IPS DF 6.9 (cell line): ENCODE measurements at regions not wholly inside any gene's neighbourhood (a gene's known extent, or its start where the extent isn't known, plus 50 kb on each side); places are given as distances from the start of the nearest gene placed in this dataset.

Experiments
- DNase-seq: peaks from one replicate; pipeline ENCODE4 v3.0.0-alpha.2; 2013; ENCODE audit warnings: low read depth, low spot score
- H3K27ac ChIP-seq: one replicate; pipeline ENCODE4 v1.5.1; 2013; ENCODE audit warnings: low read length, control low read depth
- H3K27me3 ChIP-seq: 2 replicates; pipeline ENCODE4 v1.6.1; 2013; ENCODE audit warnings: mild to moderate bottlenecking, low read length; ENCODE audit not compliant: control insufficient read depth, insufficient read depth
- H3K36me3 ChIP-seq: 2 replicates; pipeline ENCODE4 v1.6.1; 2013; ENCODE audit warnings: low read length; ENCODE audit not compliant: control insufficient read depth, insufficient read depth
- H3K4me1 ChIP-seq: 2 replicates; pipeline ENCODE4 v1.6.1; 2013; ENCODE audit warnings: low read length; ENCODE audit not compliant: control insufficient read depth, insufficient read depth
- H3K4me3 ChIP-seq: 2 replicates; pipeline ENCODE4 v1.5.1; 2013; ENCODE audit warnings: mild to moderate bottlenecking, low read length
- H3K9me3 ChIP-seq: 2 replicates; pipeline ENCODE4 v1.6.1; 2013; ENCODE audit warnings: low read length, inconsistent platforms; ENCODE audit not compliant: control insufficient read depth, insufficient read depth
- WGBS: extraction: QIAGEN DNeasy Blood & Tissue Kit; methylation state at CpG from one replicate; pipeline ENCODE4 v1.1.7; 2013; ENCODE audit warnings: mixed read lengths, missing lambda C conversion rate; ENCODE audit not compliant: insufficient read length, insufficient coverage; 5-methylcytosine and 5-hydroxymethylcytosine counted together

DNA sequence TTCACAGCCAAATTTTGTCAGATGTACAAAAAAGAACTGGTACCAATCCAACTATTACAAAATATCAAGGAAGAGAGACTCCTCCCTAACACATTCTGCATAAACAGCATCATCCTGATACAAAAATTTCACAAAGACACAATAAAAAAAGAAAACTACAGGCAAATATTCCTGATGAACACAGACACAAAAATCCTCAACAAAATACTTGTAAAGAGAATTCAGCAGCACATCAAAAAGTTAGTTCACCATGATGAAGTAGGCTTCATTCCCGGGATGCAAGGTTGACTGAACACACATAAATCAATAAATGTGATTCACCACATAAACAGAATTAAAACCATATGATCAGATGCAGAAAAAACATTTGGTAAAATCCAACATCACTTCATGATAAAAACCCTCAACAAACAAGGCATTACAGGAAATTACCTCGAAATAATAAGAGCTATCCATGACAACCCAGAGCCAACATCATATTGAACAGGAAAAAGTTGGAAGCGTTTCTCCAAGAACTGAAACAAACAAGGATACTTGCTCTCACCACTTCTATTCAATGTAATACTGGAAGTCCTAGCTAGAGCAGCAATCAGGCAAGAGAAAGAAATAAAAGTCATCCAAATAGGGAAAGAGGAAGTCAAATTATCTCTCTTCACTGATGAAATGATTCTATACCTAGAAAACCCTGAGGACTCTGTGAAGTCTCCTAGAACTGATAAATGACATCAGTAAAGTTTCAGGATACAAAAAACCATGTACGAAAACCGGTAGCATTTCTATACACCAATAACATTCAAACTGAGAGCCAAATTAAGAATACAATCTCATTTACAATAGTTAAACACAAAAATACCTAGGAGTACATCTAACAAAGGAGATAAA, 223.1 kb downstream of the REEP3 start:
- H3K27ac ChIP-seq, result no peak overlapping the region
- H3K4me1 ChIP-seq, result no peaks in the 10 kb centered on the region
- no peaks in the 10 kb centered on the region for H3K27me3 ChIP-seq
- H3K9me3 ChIP-seq, result no peaks in the 10 kb centered on the region
- no CpG with 5 or more reads among the region's 5 CpGs for WGBS
- H3K36me3 ChIP-seq, result no peaks in the 10 kb centered on the region
- no peak overlapping the region for H3K4me3 ChIP-seq
- no peak for DNase-seq

DNA sequence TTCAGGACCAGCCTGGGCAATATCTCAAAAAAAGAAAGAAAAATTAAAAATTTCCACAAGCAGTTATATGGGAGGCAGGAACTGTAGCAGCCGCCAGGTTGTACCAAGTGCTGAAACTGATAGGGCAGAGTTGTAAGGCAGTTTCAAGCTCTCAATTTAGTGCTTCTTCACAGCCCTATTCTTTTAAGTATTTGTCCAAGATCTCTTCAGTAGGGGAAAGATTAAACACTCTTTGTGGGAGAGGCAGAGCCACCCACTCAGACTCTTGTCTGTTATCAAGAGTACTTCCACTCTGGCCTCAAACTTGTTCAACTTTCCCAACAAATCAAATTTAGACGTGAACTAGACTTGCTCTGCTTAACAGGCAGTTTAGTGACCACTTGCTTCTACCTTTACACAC, 228.7 kb downstream of the REEP3 start:
- H3K27me3 ChIP-seq, result no peaks in the 10 kb centered on the region
- no peaks in the 10 kb centered on the region for H3K36me3 ChIP-seq
- no peak for DNase-seq
- WGBS, result no CpG with 5 or more reads among the region's 2 CpGs
- no peak overlapping the region for H3K27ac ChIP-seq
- H3K4me1 ChIP-seq, result no peaks in the 10 kb centered on the region
- H3K9me3 ChIP-seq, result no peaks in the 10 kb centered on the region
- no peak overlapping the region for H3K4me3 ChIP-seq

- Histone ChIP-seq H3K4me1 (no peaks in the 10 kb centered on the region), H3K4me3 (no peak overlapping the region), H3K36me3 (no peaks in the 10 kb centered on the region), H3K27ac (no peak overlapping the region), H3K27me3 (no peaks in the 10 kb centered on the region), H3K9me3 (no peaks in the 10 kb centered on the region)
- no peak for DNase-seq
These were observed 230.6 kb downstream of the REEP3 start for GRCh38 chr10:63751836-63752235.

- H3K27me3 ChIP-seq, result no peaks in the 10 kb centered on the region
- WGBS, result no CpG with 5 or more reads among the region's 6 CpGs
- H3K27ac ChIP-seq, result no peak overlapping the region
- no peak overlapping the region for H3K4me3 ChIP-seq
- H3K9me3 ChIP-seq, result no peaks in the 10 kb centered on the region
- no peaks in the 10 kb centered on the region for H3K36me3 ChIP-seq
- no peak for DNase-seq
- H3K4me1 ChIP-seq, result no peaks in the 10 kb centered on the region
These were observed 231.1 kb downstream of the REEP3 start for GRCh38 chr10:63752318-63752717.

- no peaks in the 10 kb centered on the region for H3K4me1 ChIP-seq
- no peak overlapping the region for H3K4me3 ChIP-seq
- no peak for DNase-seq
- no peaks in the 10 kb centered on the region for H3K36me3 ChIP-seq
- no peaks in the 10 kb centered on the region for H3K9me3 ChIP-seq
- no peak overlapping the region for H3K27ac ChIP-seq
- no peaks in the 10 kb centered on the region for H3K27me3 ChIP-seq
- no CpG with 5 or more reads among the region's 2 CpGs for WGBS
These were observed 232.6 kb downstream of the REEP3 start for GRCh38 chr10:63753808-63754207.

GRCh38 chr10:63755441-63755840, 234.2 kb downstream of the REEP3 start:
- H3K4me3 ChIP-seq, result no peak overlapping the region
- WGBS, result no CpG with 5 or more reads among the region's 2 CpGs
- no peaks in the 10 kb centered on the region for H3K4me1 ChIP-seq
- H3K36me3 ChIP-seq, result no peaks in the 10 kb centered on the region
- DNase-seq, result no peak
- H3K27me3 ChIP-seq, result no peaks in the 10 kb centered on the region; the same call in 1 of the 2 replicates
- H3K9me3 ChIP-seq, result no peaks in the 10 kb centered on the region
- no peak overlapping the region for H3K27ac ChIP-seq

DNA sequence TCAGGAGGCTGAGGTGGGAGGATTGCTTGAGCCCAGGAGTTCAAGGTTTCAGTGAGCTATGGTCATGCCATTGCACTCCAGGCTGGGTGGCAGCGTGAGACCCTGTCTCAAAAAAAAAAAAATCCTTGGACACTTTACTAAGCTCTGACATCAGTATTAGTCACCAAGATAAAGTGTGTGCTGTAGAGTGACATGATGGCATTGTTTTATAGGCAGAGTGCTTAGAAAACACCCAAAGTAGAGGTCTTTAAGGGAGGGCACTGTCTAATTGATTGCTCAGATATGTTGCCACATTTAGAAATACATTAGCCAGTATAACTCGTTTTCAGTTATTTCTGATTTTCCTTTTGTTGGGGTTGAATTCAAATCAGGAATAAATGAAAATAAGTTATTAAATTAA, 235.9 kb downstream of the REEP3 start:
- Histone ChIP-seq H3K9me3 (no peaks in the 10 kb centered on the region), H3K27me3 (no peaks in the 10 kb centered on the region; the same call in 1 of the 2 replicates), H3K36me3 (no peaks in the 10 kb centered on the region), H3K4me1 (no peaks in the 10 kb centered on the region), H3K4me3 (no peak overlapping the region), H3K27ac (no peak overlapping the region)
- no peak for DNase-seq
- no CpG with 5 or more reads among the region's 2 CpGs for WGBS

DNA sequence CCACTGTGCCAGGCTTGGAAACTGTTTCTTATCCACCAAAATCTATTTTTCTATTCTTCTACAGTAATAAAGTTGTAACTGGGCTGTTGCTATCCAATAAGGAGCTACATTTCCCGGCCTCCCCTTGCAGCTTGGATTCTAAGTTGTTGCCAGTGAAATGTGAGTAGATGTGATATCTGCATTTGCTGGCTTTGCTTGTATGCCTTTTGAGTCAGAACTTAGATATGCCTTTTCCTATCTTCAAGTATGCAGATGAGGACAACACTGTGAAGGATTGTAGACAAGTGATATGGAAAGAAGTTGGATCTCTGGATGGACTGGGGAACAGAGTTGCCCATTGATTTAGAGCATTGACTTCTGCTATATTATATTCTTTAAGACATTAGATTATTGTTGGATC, 236.9 kb downstream of the REEP3 start:
- no peaks in the 10 kb centered on the region for H3K4me1 ChIP-seq
- H3K27ac ChIP-seq, result no peak overlapping the region
- no peak for DNase-seq
- H3K9me3 ChIP-seq, result no peaks in the 10 kb centered on the region
- H3K27me3 ChIP-seq, result no peaks in the 10 kb centered on the region; the same call in 1 of the 2 replicates
- no CpG with 5 or more reads among the region's 1 CpG for WGBS
- H3K36me3 ChIP-seq, result no peaks in the 10 kb centered on the region
- no peak overlapping the region for H3K4me3 ChIP-seq

DNA sequence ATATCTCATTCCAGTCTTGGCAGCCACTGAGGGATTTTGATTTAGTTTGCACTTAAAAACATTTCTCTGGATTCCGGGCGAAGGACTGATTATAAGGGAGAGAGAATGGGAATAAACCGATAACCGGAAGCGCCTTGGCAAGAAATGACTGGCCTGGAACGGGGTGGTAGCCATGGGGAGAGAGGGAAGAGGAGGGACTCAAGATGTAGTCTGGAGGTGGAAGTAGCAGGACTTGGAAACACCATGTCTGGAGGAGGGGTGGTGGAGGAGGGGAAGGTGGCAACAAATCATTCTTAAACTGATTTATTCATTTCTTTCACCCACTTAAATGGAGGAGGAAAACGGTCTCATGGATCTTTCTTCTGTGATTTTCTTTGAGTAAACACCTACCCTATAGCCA, 238.1 kb downstream of the REEP3 start:
- Histone ChIP-seq H3K9me3 (no peaks in the 10 kb centered on the region), H3K36me3 (no peaks in the 10 kb centered on the region), H3K27me3 (no peaks in the 10 kb centered on the region; the same call in 1 of the 2 replicates), H3K27ac (no peak overlapping the region), H3K4me3 (no peak overlapping the region), H3K4me1 (no peaks in the 10 kb centered on the region)
- no peak for DNase-seq
- no CpG with 5 or more reads among the region's 7 CpGs for WGBS

- no peak overlapping the region for H3K27ac ChIP-seq
- H3K9me3 ChIP-seq, result no peaks in the 10 kb centered on the region
- H3K4me3 ChIP-seq, result no peak overlapping the region
- WGBS, result no CpG with 5 or more reads among the region's 5 CpGs
- no peak for DNase-seq
- no peaks in the 10 kb centered on the region for H3K36me3 ChIP-seq
- H3K27me3 ChIP-seq, result no peaks in the 10 kb centered on the region; the same call in 1 of the 2 replicates
- H3K4me1 ChIP-seq, result no peaks in the 10 kb centered on the region
These were observed 239.0 kb downstream of the REEP3 start for GRCh38 chr10:63760034-63760707.
